ENCODE measurements at regions not wholly inside any gene's neighbourhood (a gene's known extent, or its start where the extent isn't known, plus 50 kb on each side); places are given as distances from the start of the nearest gene placed in this dataset.

GRCh38 chrX:87805829-87806490 is 288.4 kb downstream of the KLHL4 start:
- FAIRE-seq (no peak), DNase-seq (no peak)
- Histone ChIP-seq H3K4me1 (ENCODE audit: control insufficient read depth in 3 of 3, insufficient read depth in 2 of 3, low read depth in 1 of 3, low read length in 2 of 3) (no peaks in the 10 kb centered on the region), H3K9me3 (ENCODE audit: control insufficient read depth in 2 of 2, insufficient read depth in 1 of 2, low read depth in 1 of 2, low read length in 1 of 2) (no peaks in the 10 kb centered on the region), H3K36me3 (ENCODE audit: control insufficient read depth in 3 of 3, insufficient read depth in 2 of 3, low read depth in 1 of 3, low read length in 3 of 3) (no peaks in the 10 kb centered on the region), H3K4me3 (ENCODE audit: low read depth in 1 of 3, low read length in 3 of 3) (no peak overlapping the region), H3K27ac (ENCODE audit: low read depth in 1 of 3, low read length in 2 of 3) (no peak overlapping the region), H3K27me3 (ENCODE audit: control insufficient read depth in 3 of 3, insufficient read depth in 3 of 3, low read length in 3 of 3) (no peaks in the 10 kb centered on the region)
- 10 to 24% (median 22%) methylated on average over 5 of the region's 5 CpGs for WGBS, 3 donors

- Histone ChIP-seq H3K36me3 (ENCODE audit: control insufficient read depth in 3 of 3, insufficient read depth in 2 of 3, low read depth in 1 of 3, low read length in 3 of 3) (no peaks in the 10 kb centered on the region), H3K9me3 (ENCODE audit: control insufficient read depth in 2 of 2, insufficient read depth in 1 of 2, low read depth in 1 of 2, low read length in 1 of 2) (no peaks in the 10 kb centered on the region), H3K27ac (ENCODE audit: low read depth in 1 of 3, low read length in 2 of 3) (no peak overlapping the region), H3K4me3 (ENCODE audit: low read depth in 1 of 3, low read length in 3 of 3) (no peak overlapping the region), H3K27me3 (ENCODE audit: control insufficient read depth in 3 of 3, insufficient read depth in 3 of 3, low read length in 3 of 3) (no peaks in the 10 kb centered on the region), H3K4me1 (ENCODE audit: control insufficient read depth in 3 of 3, insufficient read depth in 2 of 3, low read depth in 1 of 3, low read length in 2 of 3) (no peaks in the 10 kb centered on the region)
- DNase-seq (no peak), FAIRE-seq (no peak)
- 88 to 95% (median 90%) methylated on average over 17 to 35 of the region's 35 CpGs for WGBS, 3 donors
Measured at GRCh38 chrX:87808576-87809243, 291.1 kb downstream of the KLHL4 start.

DNA sequence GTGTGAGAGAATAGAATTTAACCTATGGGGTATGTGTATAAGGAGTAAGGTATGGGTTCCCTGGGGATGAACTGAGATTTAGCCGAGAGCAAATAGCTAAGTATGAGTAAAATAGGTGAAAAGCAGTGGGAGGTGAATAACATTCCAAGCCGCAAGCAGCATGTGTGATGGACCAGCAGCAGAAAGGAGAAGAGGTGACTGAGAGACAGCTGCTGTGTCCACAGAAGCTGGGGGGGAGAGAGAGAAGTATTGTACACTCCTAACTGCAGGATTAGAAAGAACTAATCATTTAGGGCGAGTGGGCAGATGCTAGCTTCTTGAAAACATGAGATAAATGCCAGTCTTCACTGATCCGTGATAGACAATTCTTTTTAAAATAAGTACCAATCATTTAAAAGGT is 296.0 kb downstream of the KLHL4 start:
- Histone ChIP-seq H3K4me3 (ENCODE audit: low read depth in 1 of 3, low read length in 3 of 3) (no peak overlapping the region), H3K27ac (ENCODE audit: low read depth in 1 of 3, low read length in 2 of 3) (no peak overlapping the region), H3K36me3 (ENCODE audit: control insufficient read depth in 3 of 3, insufficient read depth in 2 of 3, low read depth in 1 of 3, low read length in 3 of 3) (no peaks in the 10 kb centered on the region), H3K27me3 (ENCODE audit: control insufficient read depth in 3 of 3, insufficient read depth in 3 of 3, low read length in 3 of 3) (no peaks in the 10 kb centered on the region), H3K9me3 (ENCODE audit: control insufficient read depth in 2 of 2, insufficient read depth in 1 of 2, low read depth in 1 of 2, low read length in 1 of 2) (no peaks in the 10 kb centered on the region), H3K4me1 (ENCODE audit: control insufficient read depth in 3 of 3, insufficient read depth in 2 of 3, low read depth in 1 of 3, low read length in 2 of 3) (no peaks in the 10 kb centered on the region)
- DNase-seq = no peak
- FAIRE-seq = no peak
- 70 to 83% (median 72%) methylated on average over 4 of the region's 4 CpGs for WGBS, 3 donors

- DNase-seq = no peak
Measured at GRCh38 chrX:87846956-87847355, 329.4 kb downstream of the KLHL4 start.

GRCh38 chrX:87873347-87873941 is 355.8 kb downstream of the KLHL4 start:
- FAIRE-seq (no peak), DNase-seq (peak in 1 of 2 donors; percentile 0)
- no peak overlapping the region for H3K27ac ChIP-seq (ENCODE audit: low read depth in 1 of 3, low read length in 2 of 3)
- no peaks in the 10 kb centered on the region for H3K36me3 ChIP-seq (ENCODE audit: control insufficient read depth in 3 of 3, insufficient read depth in 2 of 3, low read depth in 1 of 3, low read length in 3 of 3)
- WGBS, 3 donors = 28 to 45% (median 39%) methylated on average over 2 of the region's 2 CpGs
- H3K27me3 ChIP-seq (ENCODE audit: control insufficient read depth in 3 of 3, insufficient read depth in 3 of 3, low read length in 3 of 3) = no peaks in the 10 kb centered on the region
- H3K9me3 ChIP-seq (ENCODE audit: control insufficient read depth in 2 of 2, insufficient read depth in 1 of 2, low read depth in 1 of 2, low read length in 1 of 2) = no peaks in the 10 kb centered on the region
- no peaks in the 10 kb centered on the region for H3K4me1 ChIP-seq (ENCODE audit: control insufficient read depth in 3 of 3, insufficient read depth in 2 of 3, low read depth in 1 of 3, low read length in 2 of 3)
- no peak overlapping the region for H3K4me3 ChIP-seq (ENCODE audit: low read depth in 1 of 3, low read length in 3 of 3)

More at GRCh38 chrX:87846956-87847355, 329.4 kb downstream of the KLHL4 start:
- Histone ChIP-seq H3K9me3 (ENCODE audit: control insufficient read depth in 2 of 2, insufficient read depth in 1 of 2, low read depth in 1 of 2, low read length in 1 of 2) (peaks cover 0 to 5% of the 10 kb centered on the region in 2 donors), H3K27me3 (ENCODE audit: control insufficient read depth in 3 of 3, insufficient read depth in 3 of 3, low read length in 3 of 3) (no peaks in the 10 kb centered on the region), H3K36me3 (ENCODE audit: control insufficient read depth in 3 of 3, insufficient read depth in 2 of 3, low read depth in 1 of 3, low read length in 3 of 3) (no peaks in the 10 kb centered on the region), H3K4me1 (ENCODE audit: control insufficient read depth in 3 of 3, insufficient read depth in 2 of 3, low read depth in 1 of 3, low read length in 2 of 3) (no peaks in the 10 kb centered on the region), H3K27ac (ENCODE audit: low read depth in 1 of 3, low read length in 2 of 3) (no peak overlapping the region), H3K4me3 (ENCODE audit: low read depth in 1 of 3, low read length in 3 of 3) (no peak overlapping the region)
- peak; percentile 23 for FAIRE-seq
- WGBS, 3 donors = 41 to 69% (median 66%) methylated on average over 1 of the region's 1 CpG

GRCh38 chrX:87874043-87874442 is 356.4 kb downstream of the KLHL4 start:
- DNase-seq (no peak), FAIRE-seq (no peak)
- Histone ChIP-seq H3K27me3 (ENCODE audit: control insufficient read depth in 3 of 3, insufficient read depth in 3 of 3, low read length in 3 of 3) (no peaks in the 10 kb centered on the region), H3K9me3 (ENCODE audit: control insufficient read depth in 2 of 2, insufficient read depth in 1 of 2, low read depth in 1 of 2, low read length in 1 of 2) (no peaks in the 10 kb centered on the region), H3K27ac (ENCODE audit: low read depth in 1 of 3, low read length in 2 of 3) (no peak overlapping the region), H3K4me3 (ENCODE audit: low read depth in 1 of 3, low read length in 3 of 3) (no peak overlapping the region), H3K36me3 (ENCODE audit: control insufficient read depth in 3 of 3, insufficient read depth in 2 of 3, low read depth in 1 of 3, low read length in 3 of 3) (no peaks in the 10 kb centered on the region), H3K4me1 (ENCODE audit: control insufficient read depth in 3 of 3, insufficient read depth in 2 of 3, low read depth in 1 of 3, low read length in 2 of 3) (no peaks in the 10 kb centered on the region)
- WGBS, 3 donors = 48 to 70% (median 64%) methylated on average over 8 of the region's 8 CpGs

DNA sequence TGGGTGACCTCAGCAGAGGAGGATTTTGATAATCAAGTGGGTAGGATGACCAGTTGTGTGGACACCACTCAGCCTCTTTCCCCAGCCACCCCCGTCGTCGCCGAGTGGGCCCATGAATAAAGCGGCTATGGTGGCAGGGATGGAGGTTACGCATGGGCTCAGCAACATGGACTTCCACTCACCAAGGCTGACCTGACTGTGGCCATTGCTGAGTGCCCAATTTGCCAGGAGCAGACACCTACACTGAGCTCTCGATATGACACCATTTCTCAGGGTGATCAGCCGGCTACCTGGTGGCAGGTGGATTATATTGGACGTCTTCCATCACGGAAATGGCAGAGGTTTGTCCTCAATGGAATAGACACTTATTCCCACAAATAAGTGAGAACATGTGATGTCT is 361.3 kb downstream of the KLHL4 start:
- Histone ChIP-seq H3K4me3 (ENCODE audit: low read depth in 1 of 3, low read length in 3 of 3) (no peak overlapping the region), H3K4me1 (ENCODE audit: control insufficient read depth in 3 of 3, insufficient read depth in 2 of 3, low read depth in 1 of 3, low read length in 2 of 3) (no peaks in the 10 kb centered on the region), H3K9me3 (ENCODE audit: control insufficient read depth in 2 of 2, insufficient read depth in 1 of 2, low read depth in 1 of 2, low read length in 1 of 2) (no peaks in the 10 kb centered on the region), H3K27ac (ENCODE audit: low read depth in 1 of 3, low read length in 2 of 3) (no peak overlapping the region), H3K36me3 (ENCODE audit: control insufficient read depth in 3 of 3, insufficient read depth in 2 of 3, low read depth in 1 of 3, low read length in 3 of 3) (no peaks in the 10 kb centered on the region), H3K27me3 (ENCODE audit: control insufficient read depth in 3 of 3, insufficient read depth in 3 of 3, low read length in 3 of 3) (no peaks in the 10 kb centered on the region)
- WGBS, 3 donors = 90 to 91% (median 91%) methylated on average over 10 of the region's 10 CpGs
- DNase-seq = no peak
- FAIRE-seq = no peak

DNA sequence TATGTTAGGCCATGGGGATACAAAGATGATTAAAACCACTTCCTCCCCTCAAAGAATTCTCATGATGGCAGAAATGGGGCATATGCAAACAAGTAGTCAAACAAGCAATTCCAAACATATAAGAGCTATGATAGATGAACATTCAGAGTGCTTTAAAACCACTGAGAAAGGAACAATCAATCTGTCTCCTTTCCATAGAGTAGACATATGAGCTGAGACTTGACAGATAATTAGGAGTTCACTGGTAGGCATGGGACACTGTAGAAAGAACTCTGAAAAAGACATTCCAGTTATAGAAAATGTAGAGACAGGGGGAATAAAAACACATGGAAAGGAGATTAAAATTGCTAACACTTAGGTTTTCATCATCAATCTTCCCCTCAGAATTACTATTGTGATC is 372.8 kb downstream of the KLHL4 start:
- FAIRE-seq (no peak), DNase-seq (no peak)
- Histone ChIP-seq H3K27ac (ENCODE audit: low read depth in 1 of 3, low read length in 2 of 3) (no peak overlapping the region), H3K36me3 (ENCODE audit: control insufficient read depth in 3 of 3, insufficient read depth in 2 of 3, low read depth in 1 of 3, low read length in 3 of 3) (no peaks in the 10 kb centered on the region), H3K4me3 (ENCODE audit: low read depth in 1 of 3, low read length in 3 of 3) (no peak overlapping the region), H3K4me1 (ENCODE audit: control insufficient read depth in 3 of 3, insufficient read depth in 2 of 3, low read depth in 1 of 3, low read length in 2 of 3) (no peaks in the 10 kb centered on the region), H3K27me3 (ENCODE audit: control insufficient read depth in 3 of 3, insufficient read depth in 3 of 3, low read length in 3 of 3) (no peaks in the 10 kb centered on the region), H3K9me3 (ENCODE audit: control insufficient read depth in 2 of 2, insufficient read depth in 1 of 2, low read depth in 1 of 2, low read length in 1 of 2) (no peaks in the 10 kb centered on the region)
